AG09319 (cell line): ENCODE measurements at regions not wholly inside any gene's neighbourhood (a gene's known extent, or its start where the extent isn't known, plus 50 kb on each side); places are given as distances from the start of the nearest gene placed in this dataset.

Source experiments
- DNase-seq: peaks from one replicate; pipeline ENCODE4 v3.0.0-alpha.2; 2010; ENCODE audit warnings: low read depth; ENCODE audit errors: extremely low read depth
- CTCF ChIP-seq: IDR thresholded peaks from 2 replicates; pipeline ENCODE4 v1.5.1; 2011; ENCODE audit warnings: low read depth, mild to moderate bottlenecking, inconsistent platforms, low read length, moderate library complexity

- TF ChIP-seq CTCF, result no peak
- no peak for DNase-seq
Measured at GRCh38 chr7:81628951-81629350, 140.9 kb downstream of the HGF start.

- DNase-seq, result no peak
- TF ChIP-seq CTCF, result no peak
Measured at GRCh38 chr7:81627536-81628287, 142.1 kb downstream of the HGF start.

- TF ChIP-seq CTCF, result no peak
- no peak for DNase-seq
Measured at GRCh38 chr7:81626008-81626407, 143.8 kb downstream of the HGF start.

- no peak for TF ChIP-seq CTCF
- DNase-seq, result peak; percentile 56
Measured at GRCh38 chr7:81624650-81625631, 144.9 kb downstream of the HGF start.

- TF ChIP-seq CTCF, result no peak
- DNase-seq, result no peak
Measured at GRCh38 chr7:81624021-81624592, 145.7 kb downstream of the HGF start.

GRCh38 chr7:81623251-81623855 lies 146.5 kb downstream of the HGF start:
- no peak for DNase-seq
- no peak for TF ChIP-seq CTCF
